H9 (cell line): ENCODE measurements at regions not wholly inside any gene's neighbourhood (a gene's known extent, or its start where the extent isn't known, plus 50 kb on each side); places are given as distances from the start of the nearest gene placed in this dataset.

Experiments used
- DNase-seq: peaks from one replicate; pipeline ENCODE4 v3.0.0-alpha.2; 2017
- H2AFZ ChIP-seq: one replicate; pipeline ENCODE4 v1.6.1; 2013; ENCODE audit warnings: mild to moderate bottlenecking, low read length, control low read depth, moderate library complexity
- H2AK5ac ChIP-seq: 2 replicates; pipeline ENCODE4 v1.6.1; 2013; ENCODE audit warnings: low read length, control low read depth, mixed read lengths; ENCODE audit not compliant: insufficient read length
- H2BK120ac ChIP-seq: one replicate; pipeline ENCODE4 v1.6.1; 2013; ENCODE audit warnings: low read depth, mild to moderate bottlenecking, low read length, control low read depth, inconsistent platforms; ENCODE audit not compliant: poor library complexity, severe bottlenecking
- H2BK12ac ChIP-seq: 2 replicates; pipeline ENCODE4 v1.6.1; 2013; ENCODE audit warnings: low read length, control low read depth, mixed read lengths, low read depth; ENCODE audit not compliant: insufficient read length
- H2BK15ac ChIP-seq: 2 replicates; pipeline ENCODE4 v1.6.1; 2013; ENCODE audit warnings: low read depth, low read length, control low read depth
- H2BK20ac ChIP-seq: one replicate; pipeline ENCODE4 v1.6.1; 2013; ENCODE audit warnings: low read depth, mild to moderate bottlenecking, low read length, control low read depth, inconsistent platforms; ENCODE audit not compliant: poor library complexity, severe bottlenecking
- H2BK5ac ChIP-seq: 2 replicates; pipeline ENCODE4 v1.6.1; 2013; ENCODE audit warnings: low read length, control low read depth, mixed read lengths; ENCODE audit not compliant: insufficient read length
- H3K14ac ChIP-seq: 2 replicates; pipeline ENCODE4 v1.6.1; 2013; ENCODE audit warnings: low read length, control low read depth; ENCODE audit not compliant: insufficient read depth
- H3K18ac ChIP-seq: 2 replicates; pipeline ENCODE4 v1.6.1; 2013; ENCODE audit warnings: low read depth, mild to moderate bottlenecking, mixed read lengths, low read length, control low read depth; ENCODE audit not compliant: insufficient read length
- H3K23ac ChIP-seq: 2 replicates; pipeline ENCODE4 v1.6.1; 2013; ENCODE audit warnings: low read length, control low read depth, mixed read lengths, low read depth; ENCODE audit not compliant: insufficient read length
- H3K23me2 ChIP-seq: 2 replicates; pipeline ENCODE4 v1.6.1; 2013; ENCODE audit warnings: low read depth, mild to moderate bottlenecking, mixed read lengths, low read length, control low read depth; ENCODE audit not compliant: insufficient read length, poor library complexity, severe bottlenecking
- H3K27ac ChIP-seq: 2 replicates; pipeline ENCODE4 v1.5.1; 2013; ENCODE audit warnings: low read length, control low read depth, mixed read lengths, low read depth; ENCODE audit not compliant: insufficient read length
- H3K27me3 ChIP-seq: 2 replicates; pipeline ENCODE4 v1.6.1; 2013; ENCODE audit warnings: low read length, control low read depth, inconsistent platforms; ENCODE audit not compliant: insufficient read depth
- H3K4ac ChIP-seq: 2 replicates; pipeline ENCODE4 v1.6.1; 2013; ENCODE audit warnings: low read depth, mild to moderate bottlenecking, control low read depth, inconsistent platforms, low read length, moderate library complexity
- H3K4me1 ChIP-seq: 2 replicates; pipeline ENCODE4 v1.6.1; 2013; ENCODE audit warnings: low read length, control low read depth, inconsistent platforms; ENCODE audit not compliant: insufficient read depth
- H3K4me2 ChIP-seq: 2 replicates; pipeline ENCODE4 v1.6.1; 2013; ENCODE audit warnings: low read length, control low read depth, mixed read lengths; ENCODE audit not compliant: insufficient read length, insufficient read depth
- H3K56ac ChIP-seq: 2 replicates; pipeline ENCODE4 v1.6.1; 2013; ENCODE audit warnings: low read depth, mild to moderate bottlenecking, mixed read lengths, low read length, control low read depth; ENCODE audit not compliant: insufficient read length
- H3K79me1 ChIP-seq: 2 replicates; pipeline ENCODE4 v1.6.1; 2013; ENCODE audit warnings: low read depth, mild to moderate bottlenecking, moderate library complexity, low read length, control low read depth, inconsistent platforms; ENCODE audit not compliant: insufficient read depth, poor library complexity, severe bottlenecking
- H3K79me2 ChIP-seq: 2 replicates; pipeline ENCODE4 v1.6.1; 2013; ENCODE audit warnings: low read length, control low read depth, inconsistent platforms; ENCODE audit not compliant: insufficient read depth
- H3K9ac ChIP-seq: 2 replicates; pipeline ENCODE4 v1.6.1; 2013; ENCODE audit warnings: low read length, control low read depth, mixed read lengths; ENCODE audit not compliant: insufficient read length; ENCODE audit errors: extremely low read depth
- H3K9me3 ChIP-seq: one replicate; pipeline ENCODE4 v1.6.1; 2013; ENCODE audit warnings: low read depth, low read length, inconsistent platforms; ENCODE audit not compliant: control insufficient read depth
- H3T11ph ChIP-seq: one replicate; pipeline ENCODE4 v1.6.1; 2013; ENCODE audit warnings: mild to moderate bottlenecking, low read length, control low read depth, inconsistent platforms
- H4K20me1 ChIP-seq: one replicate; pipeline ENCODE4 v1.6.1; 2013; ENCODE audit not compliant: control insufficient read depth, insufficient read length, insufficient read depth
- H4K5ac ChIP-seq: 2 replicates; pipeline ENCODE4 v1.6.1; 2013; ENCODE audit warnings: low read depth, mild to moderate bottlenecking, mixed read lengths, low read length, control low read depth; ENCODE audit not compliant: insufficient read length
- H4K8ac ChIP-seq: replicated peaks from 2 replicates; pipeline ENCODE4 v1.6.1; 2013; ENCODE audit warnings: low read length, control low read depth, mixed read lengths, low read depth; ENCODE audit not compliant: insufficient read length
- H4K91ac ChIP-seq: 2 replicates; pipeline ENCODE4 v1.6.1; 2013; ENCODE audit warnings: low read depth, mild to moderate bottlenecking, moderate library complexity, mixed read lengths, low read length, control low read depth; ENCODE audit not compliant: insufficient read length
- H3K27ac Mint-ChIP-seq, 3 experiments: 2 replicates in 2 of 3; 3 replicates in 1 of 3; pipeline ENCODE4 v1.8.0; 2020 to 2021; ENCODE audit warnings: mixed read lengths in 3 of 3, mild to moderate bottlenecking in 1 of 3, moderate library complexity in 1 of 3
- H3K27me3 Mint-ChIP-seq: 2 replicates; pipeline ENCODE4 v1.8.0; 2021; ENCODE audit warnings: low read depth, mild to moderate bottlenecking, moderate library complexity, mixed read lengths
- H3K36me3 Mint-ChIP-seq, 3 experiments: 2 replicates in 2 of 3; 3 replicates in 1 of 3; pipeline ENCODE4 v1.8.0; 2020 to 2021; ENCODE audit warnings: low read depth in 3 of 3, mixed read lengths in 3 of 3; ENCODE audit not compliant: insufficient read depth in 1 of 3
- H3K4me1 Mint-ChIP-seq, 2 experiments: 2 replicates each; pipeline ENCODE4 v1.8.0; 2020; ENCODE audit warnings: mixed read lengths in 2 of 2
- H3K4me3 Mint-ChIP-seq, 2 experiments: 2 replicates in 1 of 2; 3 replicates in 1 of 2; pipeline ENCODE4 v1.8.0; 2020 to 2021; ENCODE audit warnings: mild to moderate bottlenecking in 2 of 2, mixed read lengths in 2 of 2, moderate library complexity in 1 of 2
- H3K9me3 Mint-ChIP-seq, 2 experiments: 2 replicates in 1 of 2; 3 replicates in 1 of 2; pipeline ENCODE4 v1.8.0; 2020; ENCODE audit warnings: mild to moderate bottlenecking in 2 of 2, mixed read lengths in 2 of 2, moderate library complexity in 1 of 2
- WGBS: extraction: QIAGEN DNeasy Blood & Tissue Kit; methylation state at CpG from one replicate; pipeline ENCODE4 v1.1.7; 2013; ENCODE audit warnings: missing lambda C conversion rate, low lambda C conversion rate, mixed read lengths; ENCODE audit not compliant: insufficient read length; ENCODE audit errors: extremely low coverage; 5-methylcytosine and 5-hydroxymethylcytosine counted together
- TF ChIP-seq, protein P1 (sequence below): fragments of 200-600 bp; sonication (generic); conservative IDR thresholded peaks from 3 replicates; pipeline ENCODE4 v1.8.0; 2021; ENCODE audit warnings: antibody characterized with exemption, mild to moderate bottlenecking

DNA sequence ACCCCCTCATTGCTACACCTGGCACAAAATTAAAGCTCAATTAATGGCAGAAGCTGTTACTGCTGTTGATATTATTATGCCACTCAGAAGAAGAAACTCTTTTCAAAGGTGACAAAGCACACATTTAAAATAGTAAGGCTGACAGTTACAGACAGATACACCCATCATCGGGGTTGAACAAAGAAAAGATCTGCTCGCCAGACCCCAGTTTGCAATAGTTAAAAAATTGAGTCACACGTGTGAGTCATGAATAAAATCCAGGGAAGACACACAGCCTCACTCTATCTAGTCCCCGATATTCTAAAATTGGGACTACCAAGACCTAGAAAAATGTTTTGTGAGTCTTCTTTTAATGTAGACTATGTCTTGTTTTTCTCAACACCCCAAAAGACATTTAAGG is 330.0 kb upstream of the SOX9 start:
- no peak overlapping the region for H4K91ac ChIP-seq
- no peak overlapping the region for H2AFZ ChIP-seq
- H3K4me1 Mint-ChIP-seq, result no peaks in the 10 kb centered on the region
- H3K36me3 Mint-ChIP-seq, result peaks cover 0 to 1% (median 0%) of the 10 kb centered on the region in 3 experiments; a peak in 2 of 7 replicates
- H3K79me1 ChIP-seq, result no peaks in the 10 kb centered on the region
- H3K9me3 ChIP-seq, result no peaks in the 10 kb centered on the region
- no peaks in the 10 kb centered on the region for H3K79me2 ChIP-seq
- H4K5ac ChIP-seq, result no peak overlapping the region
- H2BK20ac ChIP-seq, result no peak overlapping the region
- DNase-seq, result no peak
- peaks cover 0 to 2% of the 10 kb centered on the region in 2 experiments; a peak in 2 of 5 replicates for H3K9me3 Mint-ChIP-seq
- H3K18ac ChIP-seq, result no peak overlapping the region
- no peak overlapping the region for H3K27ac ChIP-seq
- H2BK5ac ChIP-seq, result no peak overlapping the region
- H3K9ac ChIP-seq, result no peak overlapping the region
- no CpG with 5 or more reads among the region's 4 CpGs for WGBS
- no peaks in the 10 kb centered on the region; the same call in 1 of the 2 replicates for H3K27me3 Mint-ChIP-seq
- no peak overlapping the region for H2BK120ac ChIP-seq
- no peak overlapping the region for H3K4ac ChIP-seq
- no peak overlapping the region for H2AK5ac ChIP-seq
- H2BK12ac ChIP-seq, result no peak overlapping the region
- no peak overlapping the region for H3K4me3 Mint-ChIP-seq
- H3K4me1 ChIP-seq, result no peaks in the 10 kb centered on the region
- H3K14ac ChIP-seq, result no peak overlapping the region
- no peak overlapping the region for H3K56ac ChIP-seq
- no peak overlapping the region for H3K4me2 ChIP-seq
- H3K23me2 ChIP-seq, result no peaks in the 10 kb centered on the region
- no peaks in the 10 kb centered on the region for H3K27me3 ChIP-seq
- H2BK15ac ChIP-seq, result no peak overlapping the region
- no peaks in the 10 kb centered on the region for H4K20me1 ChIP-seq
- H3K27ac Mint-ChIP-seq, result no peak overlapping the region
- H3K23ac ChIP-seq, result no peak overlapping the region
- TF ChIP-seq, protein P1, sequence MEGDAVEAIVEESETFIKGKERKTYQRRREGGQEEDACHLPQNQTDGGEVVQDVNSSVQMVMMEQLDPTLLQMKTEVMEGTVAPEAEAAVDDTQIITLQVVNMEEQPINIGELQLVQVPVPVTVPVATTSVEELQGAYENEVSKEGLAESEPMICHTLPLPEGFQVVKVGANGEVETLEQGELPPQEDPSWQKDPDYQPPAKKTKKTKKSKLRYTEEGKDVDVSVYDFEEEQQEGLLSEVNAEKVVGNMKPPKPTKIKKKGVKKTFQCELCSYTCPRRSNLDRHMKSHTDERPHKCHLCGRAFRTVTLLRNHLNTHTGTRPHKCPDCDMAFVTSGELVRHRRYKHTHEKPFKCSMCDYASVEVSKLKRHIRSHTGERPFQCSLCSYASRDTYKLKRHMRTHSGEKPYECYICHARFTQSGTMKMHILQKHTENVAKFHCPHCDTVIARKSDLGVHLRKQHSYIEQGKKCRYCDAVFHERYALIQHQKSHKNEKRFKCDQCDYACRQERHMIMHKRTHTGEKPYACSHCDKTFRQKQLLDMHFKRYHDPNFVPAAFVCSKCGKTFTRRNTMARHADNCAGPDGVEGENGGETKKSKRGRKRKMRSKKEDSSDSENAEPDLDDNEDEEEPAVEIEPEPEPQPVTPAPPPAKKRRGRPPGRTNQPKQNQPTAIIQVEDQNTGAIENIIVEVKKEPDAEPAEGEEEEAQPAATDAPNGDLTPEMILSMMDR, result no peak
- H3T11ph ChIP-seq, result no peak overlapping the region
- no peak overlapping the region for H4K8ac ChIP-seq
